T-helper 1 cell treated with Interleukin-12 subunit alpha and Interleukin-12 subunit beta and Interleukin-4 antibody, amounts not matched to agents 30 μg/mL and 1 μg/mL, for 36 hours (primary cell): ENCODE measurements at regions not wholly inside any gene's neighbourhood (a gene's known extent, or its start where the extent isn't known, plus 50 kb on each side); places are given as distances from the start of the nearest gene placed in this dataset.

Experiments used
- H3K27ac Mint-ChIP-seq: one replicate; pipeline ENCODE4 v1.8.0; 2021; ENCODE audit warnings: mild to moderate bottlenecking, mixed read lengths
- H3K27me3 Mint-ChIP-seq: one replicate; pipeline ENCODE4 v1.8.0; 2021; ENCODE audit warnings: low read depth, mixed read lengths
- H3K36me3 Mint-ChIP-seq: one replicate; pipeline ENCODE4 v1.8.0; 2021; ENCODE audit warnings: low read depth, mixed read lengths
- H3K4me1 Mint-ChIP-seq: one replicate; pipeline ENCODE4 v1.8.0; 2021; ENCODE audit warnings: low read depth, mixed read lengths
- H3K4me3 Mint-ChIP-seq: one replicate; pipeline ENCODE4 v1.8.0; 2021; ENCODE audit warnings: mild to moderate bottlenecking, moderate library complexity, mixed read lengths
- H3K9me3 Mint-ChIP-seq: one replicate; pipeline ENCODE4 v1.8.0; 2021; ENCODE audit warnings: mixed read lengths

DNA sequence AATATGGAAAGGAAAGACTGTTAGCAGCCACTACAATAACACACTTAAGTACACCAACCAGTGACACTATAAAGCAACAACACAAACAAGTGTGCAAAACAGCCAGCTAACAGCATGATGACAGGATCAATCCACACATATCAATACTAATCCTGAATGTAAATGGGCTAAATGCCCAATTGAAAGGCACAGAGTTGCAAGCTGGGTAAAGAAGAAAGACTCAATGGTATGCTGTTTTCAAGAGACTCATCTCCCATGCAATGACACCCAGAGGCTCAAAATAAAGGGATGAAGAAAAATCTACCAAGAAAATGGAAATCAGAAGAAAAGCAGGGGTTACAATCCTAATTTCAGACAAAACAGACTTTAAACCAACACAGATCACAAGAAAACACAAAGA, 94.2 kb upstream of the ENPEP start:
- H3K27me3 Mint-ChIP-seq: no peaks in the 10 kb centered on the region
- H3K4me3 Mint-ChIP-seq: no peak overlapping the region
- H3K36me3 Mint-ChIP-seq: no peaks in the 10 kb centered on the region
- peaks cover 19% of the 10 kb centered on the region for H3K9me3 Mint-ChIP-seq
- no peaks in the 10 kb centered on the region for H3K4me1 Mint-ChIP-seq
- no peak overlapping the region for H3K27ac Mint-ChIP-seq

DNA sequence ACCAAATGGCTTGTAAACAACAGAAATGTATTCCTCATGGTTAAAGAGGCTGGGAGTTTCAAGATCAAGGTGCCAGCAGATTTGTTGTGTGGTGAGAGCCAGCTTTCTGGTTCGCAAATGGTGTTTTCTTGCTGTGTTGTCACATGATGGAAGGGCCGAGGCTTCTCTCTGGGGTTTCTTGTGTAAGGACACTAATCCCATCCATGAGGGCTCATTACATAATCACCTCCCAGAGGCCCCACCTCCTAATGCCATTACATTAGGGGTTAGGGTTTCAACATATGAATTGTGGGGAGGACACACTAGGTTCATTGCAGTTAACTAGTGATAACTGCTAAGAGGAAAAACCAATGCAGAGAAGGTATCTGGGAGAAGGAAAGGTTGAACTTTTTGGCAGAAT, 103.5 kb upstream of the ENPEP start:
- Mint-ChIP-seq H3K27me3 (no peaks in the 10 kb centered on the region), H3K4me3 (no peak overlapping the region)

DNA sequence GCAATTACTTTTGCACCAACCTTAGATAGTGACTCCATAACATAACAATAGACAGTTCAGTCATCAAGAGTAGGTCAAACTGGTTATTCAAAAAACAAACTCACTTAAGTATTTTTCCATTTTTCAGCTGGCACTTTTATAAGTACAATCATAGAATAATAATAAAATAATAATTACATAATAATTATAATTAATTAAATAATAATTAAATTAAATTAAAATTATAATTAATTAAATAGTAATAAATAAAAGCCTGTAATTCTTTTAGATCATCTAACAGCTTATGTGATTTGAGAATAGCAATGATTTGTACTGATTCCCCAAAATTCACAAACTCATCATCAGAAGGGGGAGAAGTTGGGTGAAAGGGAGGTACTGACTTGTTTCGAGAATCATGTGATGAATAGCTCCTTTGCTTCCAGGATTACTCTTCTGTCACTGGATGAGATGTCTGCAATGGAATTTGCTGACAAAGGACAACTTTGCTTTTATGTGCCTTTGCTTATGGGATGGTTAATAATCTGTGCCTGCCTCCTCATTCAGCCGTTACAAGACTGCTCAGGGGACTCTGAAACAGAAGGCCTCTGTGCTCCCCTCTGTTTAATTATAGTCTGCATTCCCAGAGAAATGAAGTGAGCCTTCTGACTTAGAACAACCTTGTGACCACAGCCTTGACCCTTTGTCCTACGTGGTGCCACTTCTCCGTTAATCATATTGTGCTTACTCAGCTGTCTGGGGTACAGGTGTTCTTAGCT, 104.8 kb upstream of the ENPEP start:
- Mint-ChIP-seq H3K4me1 (no peaks in the 10 kb centered on the region), H3K36me3 (no peaks in the 10 kb centered on the region), H3K9me3 (no peaks in the 10 kb centered on the region), H3K27me3 (no peaks in the 10 kb centered on the region), H3K27ac (no peak overlapping the region), H3K4me3 (no peak overlapping the region)

More for the DNA sequence above, 103.5 kb upstream of the ENPEP start:
- Mint-ChIP-seq H3K27ac (no peak overlapping the region), H3K9me3 (no peaks in the 10 kb centered on the region), H3K4me1 (no peaks in the 10 kb centered on the region), H3K36me3 (no peaks in the 10 kb centered on the region)

DNA sequence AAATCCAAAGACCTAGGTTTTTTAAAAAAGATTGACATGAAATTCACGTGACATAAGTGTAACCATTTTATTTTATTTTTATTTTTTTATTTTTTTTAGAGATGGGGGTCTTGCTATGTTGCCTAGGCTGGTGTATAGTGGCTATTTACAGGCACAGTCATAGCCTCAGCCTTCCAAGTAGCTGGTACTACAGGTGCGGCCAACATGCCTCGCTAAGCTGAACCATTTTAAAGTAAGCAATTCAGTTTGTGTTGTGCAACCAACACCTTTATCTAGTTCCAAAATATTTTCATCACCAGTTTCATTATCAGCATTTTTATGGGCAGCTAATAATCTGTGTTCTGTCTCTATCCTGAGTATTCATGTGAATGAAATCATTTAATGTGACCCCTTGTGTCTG, 107.5 kb upstream of the ENPEP start:
- Mint-ChIP-seq H3K4me1 (no peaks in the 10 kb centered on the region), H3K27ac (no peak overlapping the region), H3K27me3 (peaks cover 9% of the 10 kb centered on the region), H3K9me3 (no peaks in the 10 kb centered on the region), H3K36me3 (no peaks in the 10 kb centered on the region), H3K4me3 (no peak overlapping the region)

DNA sequence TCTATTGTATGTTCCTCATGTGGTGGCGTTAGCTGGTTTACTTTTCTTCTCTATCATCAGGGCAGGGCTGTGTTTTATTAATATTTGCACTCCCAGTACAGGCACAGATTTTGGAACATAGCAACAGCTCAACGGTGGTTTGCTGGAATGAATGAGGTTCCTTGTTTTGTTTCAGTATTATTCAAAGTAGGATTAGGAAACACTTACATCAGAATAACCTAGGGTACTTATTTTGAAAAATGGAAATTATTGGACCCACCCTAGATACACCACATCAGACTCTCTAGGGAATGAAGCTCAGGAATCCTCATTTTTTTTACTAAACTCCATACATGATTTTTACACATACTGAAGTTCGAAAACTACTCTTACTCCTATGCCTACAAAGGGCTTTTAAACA, 108.8 kb upstream of the ENPEP start:
- Mint-ChIP-seq H3K4me3 (no peak overlapping the region), H3K4me1 (peaks cover under 1% of the 10 kb centered on the region), H3K27ac (no peak overlapping the region), H3K36me3 (no peaks in the 10 kb centered on the region), H3K27me3 (peaks cover 9% of the 10 kb centered on the region), H3K9me3 (no peaks in the 10 kb centered on the region)

DNA sequence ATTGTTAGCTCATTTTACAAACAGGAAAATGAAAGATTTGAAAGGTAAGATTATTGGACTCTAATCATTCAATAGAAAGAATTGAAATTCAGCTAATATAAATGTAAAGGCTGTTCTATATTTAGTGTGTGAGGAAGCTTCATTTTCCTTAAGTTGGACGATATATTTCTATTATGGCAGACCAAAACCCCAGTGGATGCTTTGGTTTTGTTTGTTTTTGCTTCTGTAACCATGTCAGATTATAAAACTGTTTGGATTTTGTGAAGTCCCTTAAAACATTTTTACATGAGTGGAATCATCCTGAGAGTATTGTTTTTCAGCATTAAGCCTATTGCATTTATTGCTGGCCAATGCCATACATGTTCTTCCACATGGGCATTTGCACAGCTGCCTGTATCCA, 110.2 kb upstream of the ENPEP start:
- H3K27me3 Mint-ChIP-seq: peaks cover 18% of the 10 kb centered on the region
- peaks cover 5% of the 10 kb centered on the region for H3K4me1 Mint-ChIP-seq
- no peak overlapping the region for H3K27ac Mint-ChIP-seq
- H3K36me3 Mint-ChIP-seq: no peaks in the 10 kb centered on the region
- H3K4me3 Mint-ChIP-seq: no peak overlapping the region
- no peaks in the 10 kb centered on the region for H3K9me3 Mint-ChIP-seq

DNA sequence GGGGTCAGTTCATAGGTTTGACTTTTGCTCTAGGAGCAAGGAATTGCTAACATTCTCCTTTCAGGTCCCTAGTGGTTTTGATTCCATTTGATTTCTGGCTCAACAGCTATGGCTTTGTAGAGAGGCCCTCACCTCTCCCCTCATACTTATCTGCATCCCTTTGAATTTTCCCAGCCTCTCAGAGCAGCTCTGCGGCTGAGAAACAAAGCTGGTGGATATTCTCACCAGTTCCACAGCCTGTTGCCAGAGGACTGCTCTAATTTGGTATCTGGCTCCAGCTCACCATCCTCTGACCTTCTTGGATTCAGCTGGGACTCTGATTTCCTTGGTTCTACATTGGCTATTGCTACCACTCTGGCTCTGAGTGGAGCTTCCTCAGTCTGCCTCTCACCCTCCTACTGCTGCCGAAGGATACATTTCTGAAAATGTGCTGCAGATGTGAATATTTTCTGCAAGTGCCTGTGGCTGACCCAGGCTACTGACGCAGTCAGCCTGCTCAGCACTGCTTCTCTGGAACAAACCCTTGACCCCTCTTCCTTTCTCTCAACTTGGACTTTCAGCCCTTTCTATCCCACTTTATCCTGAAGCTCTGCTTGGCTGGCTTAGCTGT, 110.9 kb upstream of the ENPEP start:
- H3K27me3 Mint-ChIP-seq: peaks cover 18% of the 10 kb centered on the region
- H3K36me3 Mint-ChIP-seq: no peaks in the 10 kb centered on the region
- H3K27ac Mint-ChIP-seq: no peak overlapping the region
- peaks cover 5% of the 10 kb centered on the region for H3K4me1 Mint-ChIP-seq
- no peak overlapping the region for H3K4me3 Mint-ChIP-seq
- H3K9me3 Mint-ChIP-seq: no peaks in the 10 kb centered on the region

DNA sequence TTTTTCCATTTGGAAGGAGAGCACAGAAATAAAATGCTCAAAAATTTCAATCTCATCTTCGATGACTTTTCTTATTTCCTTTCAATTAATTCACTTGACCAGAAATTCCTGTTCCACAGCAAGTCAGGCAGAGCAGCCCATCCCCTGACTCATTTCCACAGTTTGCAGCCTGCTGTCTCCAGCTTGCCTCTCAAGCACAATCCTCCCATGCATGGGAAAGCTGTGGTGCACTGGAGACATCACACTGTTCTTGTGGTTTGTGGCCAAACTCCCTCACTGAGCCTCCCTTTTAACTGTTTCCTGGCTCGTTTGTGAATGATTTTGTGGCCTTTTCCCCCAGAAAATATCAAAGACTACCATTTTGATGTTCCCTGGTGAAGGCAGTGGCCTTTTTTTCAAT, 114.0 kb upstream of the ENPEP start:
- Mint-ChIP-seq H3K36me3 (no peaks in the 10 kb centered on the region), H3K4me1 (peaks cover 5% of the 10 kb centered on the region), H3K27me3 (peaks cover 18% of the 10 kb centered on the region), H3K9me3 (no peaks in the 10 kb centered on the region), H3K4me3 (no peak overlapping the region), H3K27ac (no peak overlapping the region)

DNA sequence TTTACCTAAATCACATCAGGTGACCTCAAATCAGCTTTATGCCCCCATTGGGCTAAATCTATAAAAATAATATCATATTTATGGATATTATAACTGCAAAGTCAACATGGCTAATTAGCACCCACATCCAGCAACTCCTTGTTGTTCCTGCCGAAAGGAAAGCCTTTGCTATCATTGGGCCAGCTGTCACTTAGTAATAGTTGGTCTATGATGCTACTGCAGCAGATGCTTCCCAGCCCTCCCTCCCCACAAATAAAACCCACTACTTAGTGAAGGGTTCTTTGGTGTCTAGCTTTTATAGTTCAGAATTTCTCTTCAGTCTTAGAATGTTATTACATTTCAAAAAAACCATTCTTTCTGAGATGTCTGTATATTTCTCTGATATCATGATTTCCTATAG, 116.9 kb upstream of the ENPEP start:
- H3K4me3 Mint-ChIP-seq: no peak overlapping the region
- peaks cover 5% of the 10 kb centered on the region for H3K4me1 Mint-ChIP-seq
- peaks cover 8% of the 10 kb centered on the region for H3K27me3 Mint-ChIP-seq
- H3K36me3 Mint-ChIP-seq: no peaks in the 10 kb centered on the region
- H3K9me3 Mint-ChIP-seq: no peaks in the 10 kb centered on the region
- H3K27ac Mint-ChIP-seq: no peak overlapping the region

DNA sequence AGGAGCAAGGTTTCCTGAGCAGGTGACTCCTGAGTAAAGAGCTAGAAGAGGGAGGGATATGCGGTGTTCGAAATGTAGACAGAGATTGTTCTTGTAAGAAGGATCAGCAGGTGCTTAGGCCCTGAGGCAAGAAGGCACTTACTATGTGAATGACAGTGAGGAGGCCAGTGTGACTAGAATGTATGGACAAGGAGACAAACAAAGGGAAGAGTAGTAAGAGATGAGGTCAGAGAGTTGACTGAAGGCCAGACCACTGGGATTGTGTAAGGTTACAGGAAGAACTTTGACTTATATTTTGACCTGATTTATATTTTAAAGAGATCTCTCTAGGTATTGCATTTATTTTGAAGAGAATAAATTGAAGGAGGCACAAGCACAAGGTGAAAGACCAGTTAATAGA, 118.4 kb upstream of the ENPEP start:
- Mint-ChIP-seq H3K4me1 (peaks cover 5% of the 10 kb centered on the region), H3K27me3 (peaks cover 16% of the 10 kb centered on the region), H3K27ac (no peak overlapping the region), H3K9me3 (no peaks in the 10 kb centered on the region), H3K4me3 (no peak overlapping the region), H3K36me3 (no peaks in the 10 kb centered on the region)

DNA sequence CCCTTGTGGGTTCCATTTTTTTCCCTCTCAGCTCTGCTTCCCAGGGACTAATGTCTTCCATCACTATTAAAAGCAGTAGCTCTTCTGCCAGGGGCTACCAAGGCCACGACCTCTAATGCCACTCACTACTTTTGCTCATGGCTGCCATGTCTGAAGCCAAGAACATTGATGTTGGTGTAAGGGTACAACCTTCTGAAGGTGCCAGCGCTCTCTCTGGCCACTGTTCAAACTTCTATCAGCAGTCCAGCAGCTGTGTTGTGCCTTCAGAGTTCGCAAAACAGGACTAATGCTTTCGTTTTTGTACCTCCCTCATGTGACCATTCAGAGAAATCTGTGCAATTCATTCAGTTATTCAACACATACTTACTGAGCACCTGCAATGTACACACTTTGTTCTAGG, 121.5 kb upstream of the ENPEP start:
- Mint-ChIP-seq H3K9me3 (no peaks in the 10 kb centered on the region), H3K4me3 (no peak overlapping the region), H3K27me3 (peaks cover 8% of the 10 kb centered on the region), H3K36me3 (no peaks in the 10 kb centered on the region), H3K27ac (no peak overlapping the region), H3K4me1 (no peaks in the 10 kb centered on the region)

DNA sequence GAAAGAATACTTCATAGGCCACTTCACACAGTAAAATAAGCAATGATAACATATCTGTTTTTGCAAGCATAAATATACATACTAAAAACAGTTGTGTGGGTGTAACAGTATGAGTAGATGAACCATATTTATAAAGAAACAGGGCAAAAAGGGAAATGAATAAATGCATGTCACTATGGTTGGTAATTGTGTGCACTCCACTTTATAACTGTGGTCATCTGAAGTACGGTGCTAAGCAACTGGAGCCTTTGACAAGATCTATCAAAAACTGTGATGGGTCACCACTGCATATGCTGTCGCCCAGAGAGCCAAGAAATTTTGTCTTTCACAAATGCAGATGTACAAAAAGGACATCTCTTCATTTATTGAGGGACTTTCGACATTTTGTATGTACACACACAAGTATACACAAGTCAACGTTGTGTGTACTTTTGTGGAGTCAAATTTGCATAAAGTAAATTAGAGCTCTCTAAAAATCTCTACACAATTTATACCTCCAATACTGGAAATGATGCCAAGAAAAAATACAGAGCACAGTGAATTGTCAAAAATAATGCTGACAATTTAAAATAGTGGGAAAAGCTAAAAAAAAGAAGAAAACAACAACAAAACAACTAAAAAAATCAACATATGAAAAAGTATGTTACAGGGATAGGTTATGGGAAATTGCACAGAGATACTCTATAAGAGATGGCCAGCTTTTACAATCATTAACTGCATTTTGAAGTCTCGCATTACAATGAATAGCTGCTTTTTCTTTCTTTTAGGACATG, 123.1 kb upstream of the ENPEP start:
- Mint-ChIP-seq H3K9me3 (no peaks in the 10 kb centered on the region), H3K4me3 (no peak overlapping the region), H3K36me3 (no peaks in the 10 kb centered on the region), H3K4me1 (no peaks in the 10 kb centered on the region), H3K27ac (no peak overlapping the region), H3K27me3 (peaks cover 19% of the 10 kb centered on the region)

DNA sequence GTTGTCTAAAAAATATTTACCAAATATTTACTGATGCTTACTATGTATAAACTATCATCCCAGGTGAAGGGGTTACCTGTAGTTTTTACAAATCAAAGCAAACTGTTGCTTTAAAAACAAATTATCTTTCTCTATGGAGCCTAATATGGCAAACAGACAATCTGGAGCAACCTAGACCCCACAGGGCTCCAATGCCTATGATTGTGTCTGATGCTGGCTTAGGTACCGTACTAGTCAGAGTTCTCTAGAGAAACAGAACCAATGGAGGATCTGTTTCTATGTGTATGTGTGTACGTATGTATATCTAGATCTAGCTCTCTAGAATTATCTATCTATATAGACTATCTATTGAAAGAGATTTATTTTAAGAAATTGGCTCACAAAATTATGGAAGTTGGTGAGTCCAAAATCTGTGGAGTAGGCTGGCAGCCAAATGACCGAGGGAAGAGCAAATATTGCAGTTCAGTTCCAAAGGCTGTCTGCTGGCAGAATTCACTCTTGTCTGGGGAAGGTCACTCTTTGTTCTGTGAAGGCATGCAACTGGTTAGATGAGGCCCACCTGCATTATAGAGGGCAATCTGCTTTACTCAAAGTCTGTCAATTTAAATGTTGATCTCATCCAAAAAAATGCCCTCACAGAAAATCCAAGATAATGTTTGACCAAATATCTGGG, 127.1 kb upstream of the ENPEP start:
- H3K27ac Mint-ChIP-seq: no peak overlapping the region
- H3K36me3 Mint-ChIP-seq: no peaks in the 10 kb centered on the region
- H3K27me3 Mint-ChIP-seq: peaks cover 42% of the 10 kb centered on the region
- H3K4me1 Mint-ChIP-seq: no peaks in the 10 kb centered on the region
- H3K9me3 Mint-ChIP-seq: no peaks in the 10 kb centered on the region
- no peak overlapping the region for H3K4me3 Mint-ChIP-seq

DNA sequence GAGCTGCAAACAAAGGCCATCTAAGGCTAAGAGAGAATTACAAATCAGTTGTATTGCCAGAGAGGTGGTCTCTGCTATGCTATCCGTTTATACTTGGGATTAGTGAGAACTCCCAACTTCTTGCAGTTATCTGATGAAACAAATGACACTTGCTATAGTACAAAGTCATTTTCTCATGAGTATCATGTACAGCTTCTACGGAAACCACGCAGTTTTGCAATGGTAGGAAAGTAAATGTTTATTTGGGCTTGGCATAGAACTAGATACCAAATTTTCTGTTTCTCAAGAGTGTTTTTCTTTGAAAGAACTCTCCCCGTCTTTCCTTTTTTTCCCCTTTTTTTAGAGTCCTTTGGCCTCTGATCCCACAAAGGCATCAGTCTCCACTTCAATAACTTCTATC, 128.2 kb upstream of the ENPEP start:
- H3K27me3 Mint-ChIP-seq: peaks cover 38% of the 10 kb centered on the region
- no peak overlapping the region for H3K27ac Mint-ChIP-seq
- H3K4me3 Mint-ChIP-seq: no peak overlapping the region
- no peaks in the 10 kb centered on the region for H3K4me1 Mint-ChIP-seq
- H3K9me3 Mint-ChIP-seq: no peaks in the 10 kb centered on the region
- no peaks in the 10 kb centered on the region for H3K36me3 Mint-ChIP-seq
